ENCODE measurements at regions not wholly inside any gene's neighbourhood (a gene's known extent, or its start where the extent isn't known, plus 50 kb on each side); places are given as distances from the start of the nearest gene placed in this dataset.

DNA sequence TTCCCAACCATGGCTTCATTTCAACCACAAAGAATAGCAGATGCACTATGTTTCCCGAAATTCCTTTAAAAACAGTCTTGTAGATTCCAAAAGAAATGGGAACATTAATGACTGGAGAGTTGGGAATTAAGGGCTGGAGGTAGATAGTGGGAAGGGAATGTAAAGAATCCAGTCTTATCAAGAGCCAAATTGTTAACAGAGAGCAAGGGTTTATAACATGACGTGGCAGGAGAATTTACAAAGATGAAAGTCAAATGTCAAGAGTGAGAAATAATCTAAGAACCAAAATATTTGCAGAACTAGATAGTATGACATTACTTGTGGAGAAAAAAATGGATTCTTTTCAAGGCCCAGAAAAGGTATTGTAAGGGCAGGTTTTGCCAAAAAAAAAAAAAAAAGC is 200.9 kb downstream of the GRIN2B start:
- Histone ChIP-seq H3K4me1 (ENCODE audit: control insufficient read depth, insufficient read depth, low read length) (no peaks in the 10 kb centered on the region), H3K4me3 (ENCODE audit: insufficient read depth, low read depth, low read length) (no peak overlapping the region), H3K27ac (ENCODE audit: insufficient read depth, low read depth, low read length, poor library complexity, severe bottlenecking) (no peak overlapping the region), H3K36me3 (ENCODE audit: control insufficient read depth, insufficient read depth, low read length) (no peaks in the 10 kb centered on the region), H3K27me3 (ENCODE audit: control insufficient read depth, insufficient read depth, low read length, poor library complexity, severe bottlenecking) (no peaks in the 10 kb centered on the region), H3K9me3 (ENCODE audit: control insufficient read depth, low read length) (no peaks in the 10 kb centered on the region)
- WGBS, 2 experiments: 90 to 93% methylated on average over 2 of the region's 2 CpGs

DNA sequence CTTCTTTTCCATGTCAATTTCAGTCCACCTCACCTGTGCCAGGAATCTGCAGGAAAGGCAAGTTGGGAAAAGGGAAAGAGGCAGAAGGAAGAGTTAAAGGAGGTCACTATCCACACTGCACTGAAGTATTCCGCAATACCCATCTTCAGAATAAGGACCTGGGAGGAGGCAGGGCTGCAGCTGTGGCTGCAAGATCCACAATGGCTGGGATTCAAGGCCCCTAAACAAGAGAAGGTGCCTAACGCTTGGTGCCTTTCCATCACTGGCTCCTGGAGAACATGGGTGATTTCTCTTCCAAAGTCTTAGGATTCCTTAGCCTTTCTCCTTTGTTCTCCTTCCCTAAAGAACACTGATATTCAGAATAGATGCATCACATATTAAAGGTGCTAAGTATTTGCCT is 204.0 kb downstream of the GRIN2B start:
- H3K36me3 ChIP-seq (ENCODE audit: control insufficient read depth, insufficient read depth, low read length): no peaks in the 10 kb centered on the region
- H3K9me3 ChIP-seq (ENCODE audit: control insufficient read depth, low read length): no peaks in the 10 kb centered on the region
- no peaks in the 10 kb centered on the region for H3K4me1 ChIP-seq (ENCODE audit: control insufficient read depth, insufficient read depth, low read length)
- H3K27ac ChIP-seq (ENCODE audit: insufficient read depth, low read depth, low read length, poor library complexity, severe bottlenecking): no peak overlapping the region
- no peak overlapping the region for H3K4me3 ChIP-seq (ENCODE audit: insufficient read depth, low read depth, low read length)
- no peaks in the 10 kb centered on the region for H3K27me3 ChIP-seq (ENCODE audit: control insufficient read depth, insufficient read depth, low read length, poor library complexity, severe bottlenecking)
- WGBS, 2 experiments: 88 to 92% methylated on average over 2 of the region's 2 CpGs

DNA sequence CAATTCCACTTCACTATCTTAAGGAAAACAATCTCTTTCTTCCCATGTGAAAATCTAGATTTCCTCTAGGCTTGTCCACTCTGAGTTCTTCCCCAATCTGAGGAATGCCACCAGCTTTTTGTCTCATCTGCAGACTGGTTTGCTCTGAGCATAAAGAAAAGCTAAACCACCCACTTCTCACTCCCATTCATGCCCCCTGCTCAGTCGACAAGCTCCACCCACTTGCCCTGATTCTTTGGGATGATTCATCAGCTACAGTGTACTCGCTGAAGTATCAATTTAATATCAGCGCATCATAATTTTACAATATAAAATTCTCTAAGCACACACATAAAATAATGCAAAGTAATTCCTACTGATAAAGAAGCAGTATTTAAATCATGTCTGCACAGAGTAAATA is 209.1 kb downstream of the GRIN2B start:
- WGBS, 2 experiments: 78 to 81% methylated on average over 3 of the region's 3 CpGs

DNA sequence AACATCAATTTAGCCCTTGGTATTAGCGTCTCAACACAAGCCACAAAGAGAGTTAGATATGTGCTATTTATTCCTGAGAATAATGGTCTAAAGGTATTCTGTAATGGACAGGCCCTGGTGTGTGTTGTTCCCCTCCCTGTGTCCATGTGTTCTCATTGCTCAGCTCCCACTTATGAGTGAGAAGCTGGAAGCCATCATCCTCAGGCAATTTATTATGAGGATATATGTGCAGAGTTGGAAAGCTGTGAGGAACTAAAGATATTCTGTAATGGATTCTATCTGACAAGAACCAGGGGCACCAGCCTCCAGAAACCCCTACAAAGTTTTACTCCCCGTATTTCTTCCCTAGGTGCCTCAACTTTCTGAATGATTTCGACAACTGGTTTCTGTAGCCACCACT is 210.8 kb downstream of the GRIN2B start:
- Histone ChIP-seq H3K27ac (ENCODE audit: insufficient read depth, low read depth, low read length, poor library complexity, severe bottlenecking) (no peak overlapping the region), H3K4me1 (ENCODE audit: control insufficient read depth, insufficient read depth, low read length) (peaks cover 3% of the 10 kb centered on the region), H3K36me3 (ENCODE audit: control insufficient read depth, insufficient read depth, low read length) (no peaks in the 10 kb centered on the region), H3K9me3 (ENCODE audit: control insufficient read depth, low read length) (no peaks in the 10 kb centered on the region), H3K4me3 (ENCODE audit: insufficient read depth, low read depth, low read length) (no peak overlapping the region), H3K27me3 (ENCODE audit: control insufficient read depth, insufficient read depth, low read length, poor library complexity, severe bottlenecking) (no peaks in the 10 kb centered on the region)
- whole genome bisulfite sequencing, 2 experiments: 95 to 96% methylated on average over 3 of the region's 3 CpGs

More for the DNA sequence above, 209.1 kb downstream of the GRIN2B start:
- Histone ChIP-seq H3K27me3 (ENCODE audit: control insufficient read depth, insufficient read depth, low read length, poor library complexity, severe bottlenecking) (no peaks in the 10 kb centered on the region), H3K36me3 (ENCODE audit: control insufficient read depth, insufficient read depth, low read length) (no peaks in the 10 kb centered on the region), H3K4me3 (ENCODE audit: insufficient read depth, low read depth, low read length) (no peak overlapping the region), H3K27ac (ENCODE audit: insufficient read depth, low read depth, low read length, poor library complexity, severe bottlenecking) (no peak overlapping the region), H3K4me1 (ENCODE audit: control insufficient read depth, insufficient read depth, low read length) (peaks cover 3% of the 10 kb centered on the region), H3K9me3 (ENCODE audit: control insufficient read depth, low read length) (no peaks in the 10 kb centered on the region)

DNA sequence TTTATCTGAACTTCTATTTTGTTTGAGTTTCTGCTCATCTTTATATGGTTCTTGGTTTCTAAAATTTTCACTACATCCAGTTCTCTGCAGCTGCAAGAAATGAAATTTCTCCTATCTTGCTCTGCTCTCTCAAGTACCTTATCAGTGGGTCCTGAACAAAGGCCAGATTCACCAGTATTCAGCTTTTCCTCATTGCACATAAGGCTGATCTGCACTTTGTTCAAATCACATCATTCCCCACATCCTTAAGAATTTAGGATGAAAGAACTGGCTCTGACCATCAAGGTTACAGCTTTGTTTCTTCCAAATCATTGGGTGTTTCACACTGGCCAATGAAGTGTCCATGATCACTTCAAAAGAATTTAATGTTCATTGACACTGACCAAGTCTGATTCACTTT is 211.4 kb downstream of the GRIN2B start:
- Histone ChIP-seq H3K4me1 (ENCODE audit: control insufficient read depth, insufficient read depth, low read length) (peaks cover 3% of the 10 kb centered on the region), H3K9me3 (ENCODE audit: control insufficient read depth, low read length) (no peaks in the 10 kb centered on the region), H3K27me3 (ENCODE audit: control insufficient read depth, insufficient read depth, low read length, poor library complexity, severe bottlenecking) (no peaks in the 10 kb centered on the region), H3K4me3 (ENCODE audit: insufficient read depth, low read depth, low read length) (no peak overlapping the region), H3K36me3 (ENCODE audit: control insufficient read depth, insufficient read depth, low read length) (no peaks in the 10 kb centered on the region), H3K27ac (ENCODE audit: insufficient read depth, low read depth, low read length, poor library complexity, severe bottlenecking) (no peak overlapping the region)

DNA sequence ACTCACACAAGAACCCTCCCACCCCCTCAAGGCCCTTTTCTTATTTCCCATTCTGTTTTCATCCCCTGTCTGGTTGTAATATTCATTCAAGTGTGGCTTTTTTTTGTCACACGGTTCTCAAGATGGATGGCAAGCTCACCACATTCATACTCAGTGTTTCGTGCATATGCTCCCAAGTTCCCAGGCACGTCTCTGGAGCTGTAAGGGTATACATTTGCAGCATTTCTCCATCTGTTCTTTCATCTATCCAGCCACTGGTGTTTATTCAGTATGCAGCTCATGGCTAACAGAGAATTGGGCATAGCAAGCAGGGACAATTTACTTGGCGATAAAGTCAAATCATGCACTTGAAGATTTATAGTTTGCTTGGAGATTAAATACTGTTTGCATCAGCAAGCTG is 212.1 kb downstream of the GRIN2B start:
- Histone ChIP-seq H3K4me3 (ENCODE audit: insufficient read depth, low read depth, low read length) (no peak overlapping the region), H3K27ac (ENCODE audit: insufficient read depth, low read depth, low read length, poor library complexity, severe bottlenecking) (no peak overlapping the region), H3K27me3 (ENCODE audit: control insufficient read depth, insufficient read depth, low read length, poor library complexity, severe bottlenecking) (no peaks in the 10 kb centered on the region), H3K4me1 (ENCODE audit: control insufficient read depth, insufficient read depth, low read length) (peaks cover 3% of the 10 kb centered on the region), H3K36me3 (ENCODE audit: control insufficient read depth, insufficient read depth, low read length) (no peaks in the 10 kb centered on the region), H3K9me3 (ENCODE audit: control insufficient read depth, low read length) (no peaks in the 10 kb centered on the region)
- WGBS, 2 experiments: 91 to 94% methylated on average over 4 of the region's 4 CpGs

DNA sequence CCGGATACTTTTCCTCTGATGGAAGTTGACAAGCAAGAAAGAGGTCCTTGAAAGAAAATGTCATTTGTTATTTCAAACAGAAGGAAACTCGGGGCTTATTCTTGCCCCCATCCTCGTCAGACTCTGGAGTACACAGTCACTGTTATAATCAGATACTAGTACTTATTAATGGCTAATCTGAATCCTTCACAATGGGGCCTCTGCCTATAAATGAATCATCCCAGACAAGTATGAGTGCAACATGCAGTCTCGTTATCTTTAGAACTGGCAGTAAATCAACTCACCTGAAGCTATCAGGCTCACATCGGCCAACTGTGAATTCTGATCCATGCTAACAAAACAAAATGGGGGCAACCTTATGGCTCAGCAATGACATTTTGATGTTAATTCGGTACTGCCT is 216.7 kb downstream of the GRIN2B start:
- no peak overlapping the region for H3K27ac ChIP-seq (ENCODE audit: insufficient read depth, low read depth, low read length, poor library complexity, severe bottlenecking)
- H3K4me3 ChIP-seq (ENCODE audit: insufficient read depth, low read depth, low read length): no peak overlapping the region
- H3K36me3 ChIP-seq (ENCODE audit: control insufficient read depth, insufficient read depth, low read length): no peaks in the 10 kb centered on the region
- no peaks in the 10 kb centered on the region for H3K4me1 ChIP-seq (ENCODE audit: control insufficient read depth, insufficient read depth, low read length)
- WGBS, 2 experiments: 93 to 94% methylated on average over 5 to 6 of the region's 6 CpGs
- H3K9me3 ChIP-seq (ENCODE audit: control insufficient read depth, low read length): no peaks in the 10 kb centered on the region
- H3K27me3 ChIP-seq (ENCODE audit: control insufficient read depth, insufficient read depth, low read length, poor library complexity, severe bottlenecking): no peaks in the 10 kb centered on the region

DNA sequence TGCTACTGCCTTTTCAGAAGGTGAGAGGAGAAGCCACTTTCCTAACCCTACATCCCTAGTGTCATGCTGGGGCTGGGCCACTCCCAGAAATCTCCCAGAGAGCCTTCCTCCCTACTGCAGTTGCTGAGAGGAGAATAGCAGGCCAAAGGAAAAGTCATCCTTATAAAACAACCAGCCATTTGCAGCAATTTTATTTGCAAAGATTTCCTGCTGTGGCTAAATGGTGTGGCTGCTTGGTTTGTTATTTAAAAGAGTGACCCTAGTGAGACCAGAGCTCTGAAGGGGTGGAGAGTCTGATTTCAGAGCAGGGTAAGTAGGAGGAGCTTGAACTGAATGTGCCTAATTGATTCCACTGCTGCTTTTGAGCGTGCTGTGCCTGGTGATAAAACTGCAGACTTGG is 232.0 kb downstream of the GRIN2B start:
- no peak overlapping the region for H3K4me3 ChIP-seq (ENCODE audit: insufficient read depth, low read depth, low read length)
- H3K27ac ChIP-seq (ENCODE audit: insufficient read depth, low read depth, low read length, poor library complexity, severe bottlenecking): no peak overlapping the region
- no peaks in the 10 kb centered on the region for H3K36me3 ChIP-seq (ENCODE audit: control insufficient read depth, insufficient read depth, low read length)
- H3K4me1 ChIP-seq (ENCODE audit: control insufficient read depth, insufficient read depth, low read length): peaks cover 55% of the 10 kb centered on the region
- 0% methylated on average over 1 of the region's 1 CpG for WGBS, 2 experiments
- H3K9me3 ChIP-seq (ENCODE audit: control insufficient read depth, low read length): no peaks in the 10 kb centered on the region
- no peaks in the 10 kb centered on the region for H3K27me3 ChIP-seq (ENCODE audit: control insufficient read depth, insufficient read depth, low read length, poor library complexity, severe bottlenecking)

DNA sequence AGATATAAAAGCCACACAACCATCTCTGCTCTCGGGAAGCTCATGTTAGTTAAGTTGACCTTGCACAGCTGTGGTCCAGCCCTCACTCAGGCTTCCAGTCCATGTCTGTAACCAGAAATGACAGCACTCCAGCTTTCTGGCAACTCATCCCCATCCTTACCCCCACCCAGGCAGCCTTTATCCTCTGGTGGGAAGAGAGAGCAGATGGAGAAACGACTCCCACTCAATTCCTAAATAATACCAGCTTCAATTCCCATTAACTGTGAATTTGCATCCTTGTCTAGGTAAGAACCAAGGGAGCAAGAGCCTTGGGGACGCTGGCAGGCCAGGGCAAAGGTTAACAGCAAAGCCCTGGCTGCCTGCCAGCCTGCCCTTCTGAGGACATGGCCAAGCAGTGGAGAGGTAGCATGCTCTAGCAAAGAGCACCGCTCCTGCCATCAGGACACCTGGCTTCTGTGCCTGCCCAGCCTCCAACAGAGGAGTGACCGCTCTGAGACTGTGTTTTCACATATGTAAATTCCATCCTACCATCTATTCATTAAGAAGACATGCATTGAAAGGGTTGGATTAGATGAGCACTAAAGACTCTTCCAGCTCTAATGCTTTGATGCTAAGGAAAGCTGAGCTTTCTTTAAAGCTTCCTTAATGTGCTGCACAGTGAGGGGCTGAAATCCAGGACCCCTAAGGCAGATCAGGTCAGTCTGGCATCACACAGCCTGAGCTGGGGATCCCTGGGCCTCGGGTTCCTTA is 236.1 kb downstream of the GRIN2B start:
- Histone ChIP-seq H3K4me3 (ENCODE audit: insufficient read depth, low read depth, low read length) (no peak overlapping the region), H3K27ac (ENCODE audit: insufficient read depth, low read depth, low read length, poor library complexity, severe bottlenecking) (peak overlapping the region; percentile 47), H3K36me3 (ENCODE audit: control insufficient read depth, insufficient read depth, low read length) (no peaks in the 10 kb centered on the region), H3K9me3 (ENCODE audit: control insufficient read depth, low read length) (no peaks in the 10 kb centered on the region), H3K4me1 (ENCODE audit: control insufficient read depth, insufficient read depth, low read length) (peaks cover 67% of the 10 kb centered on the region), H3K27me3 (ENCODE audit: control insufficient read depth, insufficient read depth, low read length, poor library complexity, severe bottlenecking) (no peaks in the 10 kb centered on the region)
- WGBS, 2 experiments: 23 to 31% methylated on average over 4 to 6 of the region's 6 CpGs

DNA sequence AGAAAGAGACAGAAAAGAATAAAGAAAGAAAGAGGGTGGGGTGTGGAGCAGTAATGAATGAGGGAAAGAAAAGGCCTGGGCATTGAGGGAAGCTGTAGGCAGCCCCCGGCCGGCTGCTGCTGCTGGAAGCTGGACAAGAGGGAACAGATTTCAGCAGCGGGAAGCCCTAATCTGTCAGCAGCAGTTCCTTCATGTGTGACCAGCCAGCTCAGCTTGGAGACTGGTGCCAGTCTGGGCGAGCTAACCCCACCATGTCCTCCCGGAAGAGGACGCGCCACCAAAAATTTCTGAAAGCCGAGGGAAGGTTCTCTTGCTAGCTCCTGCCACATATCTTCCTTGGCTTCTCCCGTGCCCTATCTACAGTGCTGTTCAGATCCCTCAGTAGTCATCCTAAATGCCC is 236.8 kb downstream of the GRIN2B start:
- no peaks in the 10 kb centered on the region for H3K9me3 ChIP-seq (ENCODE audit: control insufficient read depth, low read length)
- no peaks in the 10 kb centered on the region for H3K27me3 ChIP-seq (ENCODE audit: control insufficient read depth, insufficient read depth, low read length, poor library complexity, severe bottlenecking)
- H3K36me3 ChIP-seq (ENCODE audit: control insufficient read depth, insufficient read depth, low read length): no peaks in the 10 kb centered on the region
- H3K4me1 ChIP-seq (ENCODE audit: control insufficient read depth, insufficient read depth, low read length): peaks cover 60% of the 10 kb centered on the region
- 39 to 44% methylated on average over 9 of the region's 9 CpGs for whole genome bisulfite sequencing, 2 experiments
- no peak overlapping the region for H3K4me3 ChIP-seq (ENCODE audit: insufficient read depth, low read depth, low read length)
- H3K27ac ChIP-seq (ENCODE audit: insufficient read depth, low read depth, low read length, poor library complexity, severe bottlenecking): peak overlapping the region; percentile 47

DNA sequence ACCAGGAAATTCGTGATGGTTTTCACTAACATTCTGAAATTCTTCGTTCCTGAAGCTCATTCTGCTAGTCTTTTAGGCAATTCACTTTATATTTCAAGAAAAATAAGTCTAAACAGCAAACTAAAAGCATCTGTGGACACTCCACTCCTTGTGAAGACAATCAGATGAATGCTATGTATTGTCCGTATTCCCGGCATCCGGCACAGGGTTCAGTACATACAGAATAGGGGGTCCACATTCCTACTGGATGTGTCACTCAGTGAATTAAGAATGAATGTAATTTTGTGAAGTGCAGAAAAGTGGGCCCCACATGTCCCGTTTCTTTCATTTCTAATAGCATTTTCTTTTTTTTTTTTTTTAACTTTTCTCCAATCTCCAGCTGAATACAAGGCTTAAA is 241.3 kb downstream of the GRIN2B start:
- no peaks in the 10 kb centered on the region for H3K27me3 ChIP-seq (ENCODE audit: control insufficient read depth, insufficient read depth, low read length, poor library complexity, severe bottlenecking)
- H3K4me1 ChIP-seq (ENCODE audit: control insufficient read depth, insufficient read depth, low read length): peaks cover 27% of the 10 kb centered on the region
- WGBS, 2 experiments: 79 to 80% methylated on average over 5 to 6 of the region's 6 CpGs
- no peak overlapping the region for H3K4me3 ChIP-seq (ENCODE audit: insufficient read depth, low read depth, low read length)
- H3K36me3 ChIP-seq (ENCODE audit: control insufficient read depth, insufficient read depth, low read length): no peaks in the 10 kb centered on the region
- no peak overlapping the region for H3K27ac ChIP-seq (ENCODE audit: insufficient read depth, low read depth, low read length, poor library complexity, severe bottlenecking)
- H3K9me3 ChIP-seq (ENCODE audit: control insufficient read depth, low read length): no peaks in the 10 kb centered on the region
